SK-N-SH treated with all-trans-retinoic acid at 6 μM for 48 hours (cell line): ENCODE measurements at regions not wholly inside any gene's neighbourhood (a gene's known extent, or its start where the extent isn't known, plus 50 kb on each side); places are given as distances from the start of the nearest gene placed in this dataset.

Experiments
- ATAC-seq: fragments of 200-7000 bp; cut with Tn5 transposase; 3 replicates; pipeline ENCODE4 v1.9.1; 2020; ENCODE audit warnings: mild to moderate bottlenecking, moderate library complexity
- ARNTL ChIP-seq: fragments of 450-650 bp; formaldehyde crosslinking; IDR thresholded peaks from 2 replicates; pipeline ENCODE4 v1.5.0; 2020; ENCODE audit warnings: low read depth, mild to moderate bottlenecking, moderate library complexity, borderline replicate concordance
- BACH2 ChIP-seq: fragments of 250-450 bp; sonication (Bioruptor Pico); IDR thresholded peaks from 2 replicates; pipeline ENCODE4 v1.9.0; 2021; ENCODE audit warnings: mild to moderate bottlenecking, borderline replicate concordance
- CSDC2 ChIP-seq: fragments of 250-450 bp; sonication (Bioruptor Pico); IDR thresholded peaks from 2 replicates; pipeline ENCODE4 v1.5.0; 2020; ENCODE audit warnings: mild to moderate bottlenecking, moderate library complexity
- ESRRG ChIP-seq: fragments of 250-450 bp; sonication (Bioruptor Pico); IDR thresholded peaks from 2 replicates; pipeline ENCODE4 v1.6.1; 2021; ENCODE audit warnings: mild to moderate bottlenecking
- GLIS3 ChIP-seq: fragments of 250-450 bp; sonication (Bioruptor Pico); IDR thresholded peaks from 2 replicates; pipeline ENCODE4 v1.5.0; 2020; ENCODE audit warnings: mild to moderate bottlenecking, moderate library complexity
- ISL1 ChIP-seq: fragments of 250-450 bp; sonication (Bioruptor Pico); IDR thresholded peaks from 2 replicates; pipeline ENCODE4 v2.1.2; 2022; ENCODE audit warnings: mild to moderate bottlenecking, moderate library complexity
- OSR1 ChIP-seq: fragments of 250-450 bp; sonication (Bioruptor Pico); IDR thresholded peaks from 2 replicates; pipeline ENCODE4 v1.8.0; 2022; ENCODE audit warnings: moderate library complexity, mild to moderate bottlenecking, inconsistent platforms
- PPARA ChIP-seq: fragments of 250-450 bp; sonication (Bioruptor Pico); IDR thresholded peaks from 2 replicates; pipeline ENCODE4 v1.5.0; 2020; ENCODE audit warnings: mild to moderate bottlenecking, borderline replicate concordance
- RARB ChIP-seq: fragments of 250-450 bp; sonication (Bioruptor Pico); IDR thresholded peaks from 2 replicates; pipeline ENCODE4 v1.8.0; 2021; ENCODE audit warnings: mild to moderate bottlenecking, moderate library complexity
- SNAI2 ChIP-seq: fragments of 250-450 bp; sonication (Bioruptor Pico); IDR thresholded peaks from 2 replicates; pipeline ENCODE4 v1.5.0; 2020; ENCODE audit warnings: mild to moderate bottlenecking, moderate library complexity
- ZC3H10 ChIP-seq: fragments of 250-450 bp; sonication (Bioruptor Pico); IDR thresholded peaks from 2 replicates; pipeline ENCODE4 v1.5.1; 2021; ENCODE audit warnings: mild to moderate bottlenecking, moderate library complexity
- ZFP3 ChIP-seq: fragments of 250-450 bp; sonication (Bioruptor Pico); IDR thresholded peaks from 2 replicates; pipeline ENCODE4 v1.5.0; 2020; ENCODE audit warnings: mild to moderate bottlenecking, moderate library complexity
- ZFP30 ChIP-seq: fragments of 450-650 bp; formaldehyde crosslinking; IDR thresholded peaks from 2 replicates; pipeline ENCODE4 v1.5.0; 2022; ENCODE audit warnings: mild to moderate bottlenecking, moderate library complexity
- ZNF565 ChIP-seq: fragments of 450-650 bp; formaldehyde crosslinking; conservative IDR thresholded peaks from 2 replicates; pipeline ENCODE4 v1.5.0; 2020; ENCODE audit warnings: low read depth, mild to moderate bottlenecking, moderate library complexity
- ZNF70 ChIP-seq: fragments of 450-650 bp; formaldehyde crosslinking; IDR thresholded peaks from 2 replicates; pipeline ENCODE4 v1.5.0; 2020; ENCODE audit warnings: mild to moderate bottlenecking, moderate library complexity
- TF ChIP-seq, protein P1 (sequence below): fragments of 250-450 bp; sonication (Bioruptor Pico); IDR thresholded peaks from 2 replicates; pipeline ENCODE4 v1.5.1; 2020; ENCODE audit warnings: low read depth, mild to moderate bottlenecking, moderate library complexity
- TF ChIP-seq, protein P2 (sequence below): fragments of 250-450 bp; sonication (Bioruptor Pico); IDR thresholded peaks from 2 replicates; pipeline ENCODE4 v1.5.1; 2021; ENCODE audit warnings: mild to moderate bottlenecking, moderate library complexity
- TF ChIP-seq, protein P3 (sequence below): fragments of 250-450 bp; sonication (Bioruptor Pico); IDR thresholded peaks from 2 replicates; pipeline ENCODE4 v1.8.0; 2021; ENCODE audit warnings: low read depth, mild to moderate bottlenecking, moderate library complexity, borderline replicate concordance
- TF ChIP-seq, protein P4 (sequence below): fragments of 250-450 bp; sonication (Bioruptor Pico); IDR thresholded peaks from 2 replicates; pipeline ENCODE4 v1.5.0; 2020; ENCODE audit warnings: mild to moderate bottlenecking, moderate library complexity
- TF ChIP-seq, protein P5 (sequence below): fragments of 250-450 bp; sonication (Bioruptor Pico); IDR thresholded peaks from 2 replicates; pipeline ENCODE4 v1.8.0; 2020; ENCODE audit warnings: mild to moderate bottlenecking, moderate library complexity, borderline replicate concordance

DNA sequence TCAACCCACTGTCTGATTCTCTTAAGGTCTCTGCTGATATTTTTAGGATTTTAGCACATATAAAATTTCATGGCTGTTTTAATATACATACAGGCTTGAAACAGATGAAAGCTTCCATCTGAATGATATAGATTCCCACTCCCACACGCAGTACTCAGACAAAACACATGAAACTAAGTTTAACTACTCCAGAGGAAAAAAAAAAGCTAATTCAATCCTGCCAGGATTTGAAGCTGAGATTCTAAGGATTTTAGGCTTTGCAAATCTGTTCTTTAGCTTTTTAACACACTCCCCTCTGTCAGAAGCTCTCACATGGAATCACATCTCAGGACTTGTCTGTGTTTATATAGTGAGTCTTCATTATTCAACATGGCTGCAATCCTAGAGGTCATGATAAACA is 217.3 kb downstream of the BCAT1 start:
- ATAC-seq, result no peak
- TF ChIP-seq ZNF565 (CRISPR knock-in tag), result no peak

DNA sequence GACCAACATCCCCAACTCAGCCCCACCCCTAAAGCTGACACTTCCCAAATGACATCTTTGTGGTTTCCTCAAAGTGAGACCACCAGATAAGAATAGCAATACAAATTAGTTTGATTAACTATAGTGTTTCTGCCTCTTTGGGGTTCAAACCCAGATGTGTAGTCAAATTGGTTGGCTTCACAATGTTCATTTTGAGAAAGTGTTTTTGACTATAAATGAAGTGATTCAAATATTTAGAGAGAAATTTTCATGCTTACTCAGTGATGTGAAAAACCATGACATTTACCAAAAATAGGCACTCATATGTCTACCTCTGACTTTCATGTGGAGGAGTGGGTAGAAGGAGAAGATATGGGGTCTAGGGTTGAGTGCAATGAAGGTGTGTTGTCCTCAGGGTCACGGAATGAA is 218.4 kb downstream of the BCAT1 start:
- no peak for TF ChIP-seq ZNF565 (CRISPR knock-in tag)
- no peak for TF ChIP-seq BACH2 (CRISPR knock-in tag)
- TF ChIP-seq OSR1 (CRISPR knock-in tag), result no peak
- TF ChIP-seq ZFP30 (CRISPR knock-in tag), result no peak
- no peak for TF ChIP-seq ZC3H10 (CRISPR knock-in tag)
- TF ChIP-seq SNAI2 (CRISPR knock-in tag), result no peak
- no peak for TF ChIP-seq ARNTL (CRISPR knock-in tag)
- TF ChIP-seq, protein P1, sequence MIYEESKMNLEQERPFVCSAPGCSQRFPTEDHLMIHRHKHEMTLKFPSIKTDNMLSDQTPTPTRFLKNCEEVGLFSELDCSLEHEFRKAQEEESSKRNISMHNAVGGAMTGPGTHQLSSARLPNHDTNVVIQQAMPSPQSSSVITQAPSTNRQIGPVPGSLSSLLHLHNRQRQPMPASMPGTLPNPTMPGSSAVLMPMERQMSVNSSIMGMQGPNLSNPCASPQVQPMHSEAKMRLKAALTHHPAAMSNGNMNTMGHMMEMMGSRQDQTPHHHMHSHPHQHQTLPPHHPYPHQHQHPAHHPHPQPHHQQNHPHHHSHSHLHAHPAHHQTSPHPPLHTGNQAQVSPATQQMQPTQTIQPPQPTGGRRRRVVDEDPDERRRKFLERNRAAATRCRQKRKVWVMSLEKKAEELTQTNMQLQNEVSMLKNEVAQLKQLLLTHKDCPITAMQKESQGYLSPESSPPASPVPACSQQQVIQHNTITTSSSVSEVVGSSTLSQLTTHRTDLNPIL (CRISPR knock-in tag), result no peak
- TF ChIP-seq, protein P2, sequence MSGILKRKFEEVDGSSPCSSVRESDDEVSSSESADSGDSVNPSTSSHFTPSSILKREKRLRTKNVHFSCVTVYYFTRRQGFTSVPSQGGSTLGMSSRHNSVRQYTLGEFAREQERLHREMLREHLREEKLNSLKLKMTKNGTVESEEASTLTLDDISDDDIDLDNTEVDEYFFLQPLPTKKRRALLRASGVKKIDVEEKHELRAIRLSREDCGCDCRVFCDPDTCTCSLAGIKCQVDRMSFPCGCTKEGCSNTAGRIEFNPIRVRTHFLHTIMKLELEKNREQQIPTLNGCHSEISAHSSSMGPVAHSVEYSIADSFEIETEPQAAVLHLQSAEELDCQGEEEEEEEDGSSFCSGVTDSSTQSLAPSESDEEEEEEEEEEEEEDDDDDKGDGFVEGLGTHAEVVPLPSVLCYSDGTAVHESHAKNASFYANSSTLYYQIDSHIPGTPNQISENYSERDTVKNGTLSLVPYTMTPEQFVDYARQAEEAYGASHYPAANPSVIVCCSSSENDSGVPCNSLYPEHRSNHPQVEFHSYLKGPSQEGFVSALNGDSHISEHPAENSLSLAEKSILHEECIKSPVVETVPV (CRISPR knock-in tag), result no peak
- TF ChIP-seq ZFP3 (CRISPR knock-in tag), result no peak
- no peak for TF ChIP-seq CSDC2
- TF ChIP-seq ZNF70 (CRISPR knock-in tag), result no peak
- TF ChIP-seq, protein P3, sequence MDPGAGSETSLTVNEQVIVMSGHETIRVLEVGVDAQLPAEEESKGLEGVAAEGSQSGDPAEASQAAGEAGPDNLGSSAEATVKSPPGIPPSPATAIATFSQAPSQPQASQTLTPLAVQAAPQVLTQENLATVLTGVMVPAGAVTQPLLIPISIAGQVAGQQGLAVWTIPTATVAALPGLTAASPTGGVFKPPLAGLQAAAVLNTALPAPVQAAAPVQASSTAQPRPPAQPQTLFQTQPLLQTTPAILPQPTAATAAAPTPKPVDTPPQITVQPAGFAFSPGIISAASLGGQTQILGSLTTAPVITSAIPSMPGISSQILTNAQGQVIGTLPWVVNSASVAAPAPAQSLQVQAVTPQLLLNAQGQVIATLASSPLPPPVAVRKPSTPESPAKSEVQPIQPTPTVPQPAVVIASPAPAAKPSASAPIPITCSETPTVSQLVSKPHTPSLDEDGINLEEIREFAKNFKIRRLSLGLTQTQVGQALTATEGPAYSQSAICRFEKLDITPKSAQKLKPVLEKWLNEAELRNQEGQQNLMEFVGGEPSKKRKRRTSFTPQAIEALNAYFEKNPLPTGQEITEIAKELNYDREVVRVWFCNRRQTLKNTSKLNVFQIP (CRISPR knock-in tag), result no peak
- TF ChIP-seq, protein P4, sequence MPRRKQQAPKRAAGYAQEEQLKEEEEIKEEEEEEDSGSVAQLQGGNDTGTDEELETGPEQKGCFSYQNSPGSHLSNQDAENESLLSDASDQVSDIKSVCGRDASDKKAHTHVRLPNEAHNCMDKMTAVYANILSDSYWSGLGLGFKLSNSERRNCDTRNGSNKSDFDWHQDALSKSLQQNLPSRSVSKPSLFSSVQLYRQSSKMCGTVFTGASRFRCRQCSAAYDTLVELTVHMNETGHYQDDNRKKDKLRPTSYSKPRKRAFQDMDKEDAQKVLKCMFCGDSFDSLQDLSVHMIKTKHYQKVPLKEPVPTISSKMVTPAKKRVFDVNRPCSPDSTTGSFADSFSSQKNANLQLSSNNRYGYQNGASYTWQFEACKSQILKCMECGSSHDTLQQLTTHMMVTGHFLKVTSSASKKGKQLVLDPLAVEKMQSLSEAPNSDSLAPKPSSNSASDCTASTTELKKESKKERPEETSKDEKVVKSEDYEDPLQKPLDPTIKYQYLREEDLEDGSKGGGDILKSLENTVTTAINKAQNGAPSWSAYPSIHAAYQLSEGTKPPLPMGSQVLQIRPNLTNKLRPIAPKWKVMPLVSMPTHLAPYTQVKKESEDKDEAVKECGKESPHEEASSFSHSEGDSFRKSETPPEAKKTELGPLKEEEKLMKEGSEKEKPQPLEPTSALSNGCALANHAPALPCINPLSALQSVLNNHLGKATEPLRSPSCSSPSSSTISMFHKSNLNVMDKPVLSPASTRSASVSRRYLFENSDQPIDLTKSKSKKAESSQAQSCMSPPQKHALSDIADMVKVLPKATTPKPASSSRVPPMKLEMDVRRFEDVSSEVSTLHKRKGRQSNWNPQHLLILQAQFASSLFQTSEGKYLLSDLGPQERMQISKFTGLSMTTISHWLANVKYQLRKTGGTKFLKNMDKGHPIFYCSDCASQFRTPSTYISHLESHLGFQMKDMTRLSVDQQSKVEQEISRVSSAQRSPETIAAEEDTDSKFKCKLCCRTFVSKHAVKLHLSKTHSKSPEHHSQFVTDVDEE (CRISPR knock-in tag), result no peak
- TF ChIP-seq GLIS3 (CRISPR knock-in tag), result no peak
- no peak for TF ChIP-seq PPARA (CRISPR knock-in tag)
- TF ChIP-seq, protein P5, sequence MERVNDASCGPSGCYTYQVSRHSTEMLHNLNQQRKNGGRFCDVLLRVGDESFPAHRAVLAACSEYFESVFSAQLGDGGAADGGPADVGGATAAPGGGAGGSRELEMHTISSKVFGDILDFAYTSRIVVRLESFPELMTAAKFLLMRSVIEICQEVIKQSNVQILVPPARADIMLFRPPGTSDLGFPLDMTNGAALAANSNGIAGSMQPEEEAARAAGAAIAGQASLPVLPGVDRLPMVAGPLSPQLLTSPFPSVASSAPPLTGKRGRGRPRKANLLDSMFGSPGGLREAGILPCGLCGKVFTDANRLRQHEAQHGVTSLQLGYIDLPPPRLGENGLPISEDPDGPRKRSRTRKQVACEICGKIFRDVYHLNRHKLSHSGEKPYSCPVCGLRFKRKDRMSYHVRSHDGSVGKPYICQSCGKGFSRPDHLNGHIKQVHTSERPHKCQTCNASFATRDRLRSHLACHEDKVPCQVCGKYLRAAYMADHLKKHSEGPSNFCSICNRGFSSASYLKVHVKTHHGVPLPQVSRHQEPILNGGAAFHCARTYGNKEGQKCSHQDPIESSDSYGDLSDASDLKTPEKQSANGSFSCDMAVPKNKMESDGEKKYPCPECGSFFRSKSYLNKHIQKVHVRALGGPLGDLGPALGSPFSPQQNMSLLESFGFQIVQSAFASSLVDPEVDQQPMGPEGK, result no peak
- TF ChIP-seq ISL1, result no peak
- no peak for TF ChIP-seq ESRRG
- TF ChIP-seq RARB (CRISPR knock-in tag), result no peak
- TF ChIP-seq, all 23 proteins: peak for 0
- ATAC-seq, result no peak

DNA sequence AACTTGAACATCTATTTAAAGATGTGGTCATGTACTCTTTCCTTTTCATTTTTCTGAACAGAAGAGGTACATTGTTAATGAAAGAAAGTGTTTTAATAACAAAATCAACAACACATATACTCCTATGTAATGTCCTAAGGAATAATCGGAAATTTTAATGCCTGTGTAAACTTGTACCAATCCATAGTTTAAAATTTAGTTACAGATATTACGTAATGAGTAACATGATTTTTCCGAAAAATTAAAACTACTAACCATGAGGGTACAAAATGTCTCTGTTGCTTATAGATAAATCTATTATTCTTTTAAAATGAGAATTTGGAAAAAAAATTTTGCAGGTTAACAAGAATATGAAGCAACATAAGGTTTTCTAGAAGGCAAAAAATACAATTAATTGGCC is 220.1 kb downstream of the BCAT1 start:
- TF ChIP-seq ZNF70 (CRISPR knock-in tag) (no peak), ESRRG (no peak)
- TF ChIP-seq, protein P3 (CRISPR knock-in tag), result no peak
- ATAC-seq, result no peak
